Stimulated activated CD8-positive, alpha-beta memory T cell treated with anti-CD3 and anti-CD28 coated beads, Interleukin-12 subunit alpha, Interleukin-12 subunit beta, amount 100 ng/mL, for 24 hours (primary cell): ENCODE measurements at regions not wholly inside any gene's neighbourhood (a gene's known extent, or its start where the extent isn't known, plus 50 kb on each side); places are given as distances from the start of the nearest gene placed in this dataset.
"Not testable (repeated sequence)": the region's sequence is repeated elsewhere in the genome, so short reads cannot be mapped to it uniquely, and the experiment has no call there.

Experiments used
- DNase-seq: peaks from one replicate; pipeline ENCODE4 v3.0.0-alpha.2; 2020; ENCODE audit errors: extremely low read depth

GRCh38 chr2:16243411-16243996 is 303.2 kb downstream of the MYCN start:
- DNase-seq, result no peak

DNA sequence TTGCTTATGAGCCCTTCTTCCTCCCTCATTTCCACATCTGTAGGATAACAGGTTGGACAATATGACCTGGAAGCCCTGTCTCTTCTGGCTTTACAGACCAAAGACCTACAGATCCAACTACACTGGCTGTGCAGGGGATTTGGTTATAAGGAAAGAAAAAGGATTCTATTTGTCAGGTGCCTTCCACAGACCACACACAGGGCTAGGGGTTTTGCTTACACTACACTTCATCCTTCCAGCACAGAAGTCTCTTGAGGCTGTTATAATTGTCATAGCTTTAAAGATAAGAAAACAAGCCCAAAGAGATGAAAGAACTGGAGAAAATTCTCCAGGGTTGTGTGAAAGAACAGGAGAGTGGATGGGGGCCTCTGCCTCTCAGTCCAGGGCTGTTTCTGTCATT is 302.6 kb downstream of the MYCN start:
- no peak for DNase-seq

GRCh38 chr2:16241166-16242160 is 301.1 kb downstream of the MYCN start:
- DNase-seq, result no peak

GRCh38 chr2:16240402-16240801 is 300.1 kb downstream of the MYCN start:
- no peak for DNase-seq

DNA sequence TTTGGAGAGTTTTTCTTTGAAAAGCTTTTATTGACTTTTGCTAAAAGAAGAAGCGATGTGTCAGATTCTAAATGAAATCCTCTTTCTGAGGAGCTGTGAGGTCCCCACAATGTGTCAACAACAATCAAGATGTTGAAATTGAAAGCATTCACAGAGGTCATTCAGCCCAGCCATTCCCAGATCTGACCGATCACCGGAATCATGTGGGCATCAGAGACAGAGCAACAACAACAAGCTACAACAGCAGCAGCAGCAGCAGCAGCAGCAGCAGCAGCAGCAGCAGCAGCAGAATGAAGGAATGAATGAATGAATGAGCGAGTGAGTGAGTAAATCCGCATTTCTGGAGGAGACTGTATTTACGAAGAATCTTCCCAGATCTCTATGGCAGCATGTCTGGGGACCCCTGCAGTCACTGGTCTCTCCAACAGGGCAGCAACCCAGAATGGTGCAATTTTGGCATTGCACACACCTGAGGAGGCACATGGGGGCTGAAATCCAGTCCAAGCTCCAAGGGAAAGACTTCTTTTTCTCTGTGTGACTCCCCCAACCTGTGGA is 299.0 kb downstream of the MYCN start:
- DNase-seq, result no peak

DNA sequence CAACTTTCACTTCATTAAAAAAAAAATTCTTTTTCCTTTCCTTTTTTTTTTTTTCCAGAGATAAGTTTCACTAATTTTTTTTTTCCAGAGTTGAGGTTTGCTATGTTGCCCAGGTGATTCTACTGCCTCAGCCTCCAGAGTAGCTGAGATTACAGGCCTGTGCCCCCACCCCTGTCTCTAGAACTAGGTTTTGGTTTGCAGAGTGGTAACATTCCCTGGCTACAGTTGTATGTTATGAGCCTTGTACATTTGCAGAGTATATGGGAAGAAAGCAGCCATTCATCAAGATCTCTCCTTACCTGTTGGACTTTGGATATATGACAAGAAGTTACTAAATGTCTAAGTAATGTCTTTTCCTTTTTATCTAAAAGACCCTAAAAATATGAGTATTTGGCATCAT is 298.4 kb downstream of the MYCN start:
- DNase-seq, result no peak

DNA sequence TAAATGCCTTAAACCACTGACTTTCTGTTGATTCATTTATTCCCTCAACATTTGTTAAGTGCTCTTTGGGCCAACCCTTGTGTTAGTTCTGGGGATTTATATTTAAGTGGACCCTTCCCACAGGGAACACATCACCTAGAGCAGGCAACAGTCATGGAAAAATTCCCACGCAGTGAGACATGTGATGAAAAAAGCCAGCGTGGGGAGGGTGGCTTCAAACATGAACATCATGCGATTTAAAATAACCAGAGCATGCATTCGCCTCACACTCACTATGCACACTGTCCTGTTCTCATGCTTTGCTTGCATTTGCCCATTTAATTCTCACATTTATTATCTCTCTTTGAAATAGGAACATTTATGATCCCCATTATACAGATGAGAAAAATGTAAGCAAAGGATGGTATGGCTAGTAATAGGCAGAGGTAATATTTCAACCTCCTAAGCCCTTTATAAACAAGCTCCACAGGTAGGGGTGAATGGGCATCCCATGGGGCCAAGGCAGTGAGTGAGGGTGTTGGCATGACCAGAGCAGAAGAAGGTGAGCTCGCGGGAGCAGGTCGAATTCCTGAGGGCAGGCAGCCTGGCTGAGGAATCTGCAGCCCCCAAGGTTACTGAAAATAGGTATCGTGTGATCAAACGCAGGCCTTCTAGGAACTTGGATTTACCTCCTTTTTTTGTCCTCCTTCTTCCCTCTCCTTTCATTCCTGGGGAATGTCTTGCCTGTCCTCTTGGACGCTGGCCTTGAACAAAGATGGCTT is 297.8 kb downstream of the MYCN start:
- DNase-seq, result no peak

- DNase-seq, result no peak
Measured at GRCh38 chr2:16235747-16236146, 295.4 kb downstream of the MYCN start.

- not testable (repeated sequence) for DNase-seq
Measured at GRCh38 chr2:16235291-16235690, 294.9 kb downstream of the MYCN start.

DNA sequence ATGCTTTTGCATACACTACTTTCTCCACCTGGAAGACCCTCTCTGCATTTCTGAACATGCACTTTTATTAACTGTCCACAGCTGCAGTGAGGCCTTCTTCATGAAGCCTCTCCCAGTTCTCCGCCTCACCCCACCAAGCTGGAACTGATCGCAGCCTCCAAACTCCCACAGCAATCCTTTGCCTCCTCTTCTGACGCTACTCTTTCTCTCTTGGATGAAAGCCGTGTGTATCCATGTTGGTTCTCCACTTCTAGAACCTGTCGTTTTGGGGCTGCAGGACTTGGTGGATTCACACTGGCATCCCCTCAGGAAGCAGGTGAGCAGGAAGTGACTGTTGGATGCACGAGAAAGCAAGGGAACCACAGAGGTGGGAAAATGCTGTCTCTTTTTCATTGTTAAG is 288.6 kb downstream of the MYCN start:
- DNase-seq, result no peak

DNA sequence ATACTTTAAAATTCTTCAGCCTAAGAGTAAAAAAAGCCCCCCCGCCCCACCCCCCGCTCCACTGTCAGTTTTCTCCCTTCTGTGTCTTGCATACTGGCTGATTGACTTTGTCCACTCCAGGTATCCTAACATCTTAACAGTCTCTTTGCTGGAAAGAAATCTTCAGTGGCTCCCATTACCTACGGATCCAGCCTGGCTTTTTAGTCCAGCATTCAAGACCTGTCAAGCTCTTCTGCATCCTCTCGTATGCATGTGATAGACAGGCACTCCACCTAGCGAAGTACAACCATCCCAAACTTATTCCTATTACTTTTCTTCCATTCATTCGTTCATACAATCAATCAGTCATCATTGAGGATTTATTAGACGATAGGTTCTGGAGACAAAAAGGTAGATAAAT is 288.1 kb downstream of the MYCN start:
- DNase-seq, result no peak

DNA sequence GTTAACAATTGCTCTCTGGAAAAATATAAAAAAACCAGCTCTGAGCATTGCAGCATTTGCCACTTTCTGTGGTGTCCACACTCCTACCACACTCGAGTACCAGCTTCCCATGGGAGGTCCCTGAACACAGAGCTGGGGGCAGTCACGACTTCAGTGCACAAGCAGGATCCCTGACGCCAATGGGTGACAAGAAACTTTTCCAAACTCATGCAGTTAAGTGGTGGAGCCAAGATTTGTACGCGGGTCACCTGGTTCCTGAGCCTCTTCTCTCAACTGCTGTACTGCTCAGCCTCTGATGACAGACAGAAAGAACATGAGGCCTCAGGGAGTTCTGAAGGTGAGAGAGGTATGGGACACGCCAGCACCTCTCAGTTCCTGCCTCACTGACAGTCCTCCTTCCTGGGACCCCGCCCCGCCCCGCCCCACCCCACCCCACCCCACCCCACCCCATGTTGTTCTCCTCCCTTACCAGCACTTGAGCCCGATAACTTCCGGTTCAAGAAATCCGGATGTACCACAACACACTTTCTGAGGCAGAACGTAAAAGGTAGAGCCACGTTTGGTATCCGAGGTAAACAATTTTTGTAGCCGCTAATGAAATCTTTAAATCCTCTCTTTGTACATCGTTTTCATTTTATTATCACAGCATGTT is 287.6 kb downstream of the MYCN start:
- no peak for DNase-seq

- no peak for DNase-seq
Measured at GRCh38 chr2:16226943-16227664, 286.8 kb downstream of the MYCN start.

DNA sequence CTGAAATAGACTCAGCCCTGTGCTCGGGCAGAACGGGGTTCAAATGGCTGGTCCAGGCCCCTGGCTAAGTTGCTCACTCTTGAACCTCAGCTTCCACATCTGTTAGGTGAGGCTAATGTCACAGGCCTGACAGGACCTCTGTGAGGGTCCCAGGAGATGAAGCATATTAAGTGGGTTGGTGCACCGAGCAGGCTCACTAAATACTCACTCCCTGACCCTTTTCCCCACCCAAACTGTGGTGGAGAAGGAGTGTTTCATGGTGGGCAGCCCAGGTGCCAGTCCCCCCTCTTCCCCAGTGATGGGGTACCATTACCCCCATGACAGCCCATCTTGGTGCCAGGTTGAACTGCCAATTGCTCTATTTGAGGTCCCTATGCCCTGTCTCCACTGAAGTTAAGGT is 286.0 kb downstream of the MYCN start:
- no peak for DNase-seq

DNA sequence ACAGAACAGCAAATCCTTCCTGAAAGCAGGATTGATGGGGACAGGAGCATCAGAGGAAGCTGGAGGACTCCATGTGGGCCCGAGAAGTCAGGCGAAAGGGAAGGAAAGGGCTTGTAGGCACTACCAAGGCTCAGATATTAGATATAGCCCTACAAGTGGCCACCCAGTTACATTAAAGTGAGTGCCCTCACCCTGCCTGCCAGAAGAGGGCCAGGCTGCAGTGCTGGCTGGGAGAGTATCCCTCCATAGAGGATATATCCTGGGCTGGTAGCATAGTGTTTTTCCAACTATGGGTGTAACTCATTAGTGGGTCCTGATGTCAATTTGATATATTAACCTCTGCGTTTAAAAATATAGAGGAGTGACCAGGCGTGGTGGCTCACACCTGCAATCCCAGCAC is 285.2 kb downstream of the MYCN start:
- DNase-seq, result no peak

DNA sequence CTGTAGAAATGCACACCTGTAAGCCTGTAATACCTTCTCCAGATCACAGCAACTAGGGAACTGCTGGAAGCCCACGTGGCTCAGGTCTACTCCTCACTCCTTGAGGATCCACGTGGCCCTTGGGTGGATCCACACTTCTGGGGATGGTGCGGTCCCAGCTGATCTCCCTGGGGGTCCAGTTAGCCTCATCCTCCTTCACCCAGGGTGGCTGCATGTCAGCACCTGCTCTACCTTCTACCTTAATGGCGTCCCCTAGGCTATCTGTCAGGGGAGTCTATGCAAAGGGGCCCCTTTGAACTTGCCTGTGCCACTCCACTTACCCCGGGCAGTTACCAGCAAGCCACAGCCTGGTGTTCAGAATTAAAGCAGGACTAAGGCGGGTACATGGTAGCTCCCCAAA is 284.7 kb downstream of the MYCN start:
- DNase-seq, result no peak

DNA sequence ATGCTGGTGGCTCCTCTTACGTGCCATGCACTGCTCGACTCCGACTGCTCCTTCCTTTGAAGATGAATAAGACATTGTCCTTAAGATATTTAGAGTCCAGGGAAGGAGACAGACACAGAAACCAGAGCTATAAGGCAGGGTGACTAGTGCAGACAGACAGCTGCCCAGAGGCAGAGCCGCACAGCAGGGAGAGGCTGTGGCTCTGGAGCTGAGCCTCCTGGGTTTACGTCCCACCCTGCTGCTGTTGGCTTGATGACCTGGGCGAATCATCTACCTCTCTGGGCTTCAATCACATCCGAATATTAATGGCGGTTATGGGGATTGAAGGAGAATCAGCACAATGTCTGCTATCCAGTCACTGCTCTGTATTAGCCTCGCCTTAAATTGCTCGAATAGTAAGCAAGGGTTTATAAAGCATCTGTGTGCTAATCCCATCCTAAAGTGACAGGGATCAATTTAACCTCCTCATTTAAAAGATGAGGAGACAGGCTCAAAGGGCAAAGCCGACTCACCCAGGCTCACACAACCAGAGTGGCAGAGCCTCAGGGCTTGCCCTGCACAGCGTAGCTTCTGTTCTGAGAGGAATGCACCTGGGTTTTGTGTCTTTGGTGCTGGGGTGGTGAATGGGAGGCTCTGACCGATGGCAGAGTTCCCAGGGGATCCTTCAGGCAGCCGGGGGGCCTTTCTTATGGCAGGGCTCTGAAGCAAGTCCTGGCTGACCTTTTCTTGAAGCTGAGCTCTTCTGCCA is 284.1 kb downstream of the MYCN start:
- DNase-seq, result no peak

DNA sequence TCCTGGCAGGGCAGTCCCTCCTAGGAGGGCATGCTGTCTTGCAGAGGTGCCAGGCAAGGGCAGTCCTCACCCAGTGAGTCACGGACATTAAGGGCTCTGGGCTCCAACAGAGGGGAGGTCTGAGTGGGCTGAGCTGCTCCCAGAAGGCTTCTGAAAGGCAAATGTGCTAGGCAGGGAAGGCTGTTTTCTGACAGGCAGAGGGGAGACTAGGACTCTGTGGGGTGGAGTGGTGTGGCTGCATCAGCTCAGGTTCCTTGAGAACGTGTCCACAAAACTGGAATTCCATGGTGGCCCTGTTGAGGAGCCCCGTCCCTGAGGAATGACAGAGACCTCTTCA is 283.5 kb downstream of the MYCN start:
- DNase-seq, result no peak

DNA sequence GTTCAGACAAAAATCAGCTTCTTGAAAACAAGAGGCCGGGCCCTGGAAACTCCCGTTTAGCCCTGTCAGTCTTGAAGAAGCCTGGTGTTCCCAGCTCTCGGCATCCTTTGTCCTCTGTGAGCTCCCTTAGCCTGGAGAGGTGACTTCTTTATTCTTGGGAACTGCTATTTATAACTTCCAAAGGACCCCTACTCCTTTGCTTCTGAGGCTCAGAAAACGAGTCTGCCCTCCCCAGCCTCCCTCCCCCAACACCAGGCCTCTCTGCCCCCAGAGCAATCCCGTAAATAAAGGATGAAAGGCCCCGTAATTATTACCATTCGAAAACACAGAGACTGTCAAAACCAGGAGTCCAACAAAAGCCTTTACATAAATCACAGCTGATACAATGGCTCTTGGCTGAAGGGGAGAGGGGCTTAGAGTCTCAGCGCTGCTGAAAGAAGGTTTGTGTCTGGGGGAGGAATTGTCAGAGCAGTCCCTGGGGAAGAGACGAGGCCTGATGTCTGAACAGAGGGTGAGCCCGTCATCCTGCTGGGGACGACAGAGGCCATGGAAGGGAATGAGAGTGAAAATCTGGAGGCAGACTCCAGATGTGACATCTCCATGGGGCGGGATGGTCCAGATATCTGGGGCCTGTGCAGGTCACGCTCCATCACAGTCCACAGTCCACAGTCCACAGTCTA is 283.0 kb downstream of the MYCN start:
- no peak for DNase-seq

- no peak for DNase-seq
Measured at GRCh38 chr2:16222326-16222725, 282.0 kb downstream of the MYCN start.
